Erythroblast (primary cell): ENCODE measurements at regions not wholly inside any gene's neighbourhood (a gene's known extent, or its start where the extent isn't known, plus 50 kb on each side); places are given as distances from the start of the nearest gene placed in this dataset.

Experiments used
- GATA1 ChIP-seq: IDR thresholded peaks from 2 replicates; pipeline ENCODE4 v1.6.1; 2011; ENCODE audit warnings: low read depth, mild to moderate bottlenecking, control low read depth, low read length, moderate library complexity
- POLR2A ChIP-seq: IDR thresholded peaks from 2 replicates; pipeline ENCODE4 v1.6.1; 2011; ENCODE audit warnings: mild to moderate bottlenecking, low read length

- TF ChIP-seq POLR2A (no peak), GATA1 (no peak)
Observed at GRCh38 chr3:25153561-25153960, 274.5 kb upstream of the RARB start.
